Keratinocyte (primary cell): ENCODE measurements at regions not wholly inside any gene's neighbourhood (a gene's known extent, or its start where the extent isn't known, plus 50 kb on each side); places are given as distances from the start of the nearest gene placed in this dataset.

Experiments
- DNase-seq: peaks from one replicate; pipeline ENCODE4 v3.0.0-alpha.2; 2011; ENCODE audit warnings: low read depth, missing footprints, low spot score
- FAIRE-seq: peaks from 2 replicates; lab custom pipeline; 2011; peaks lifted over from hg19 to GRCh38; lab: Jason Lieb, UNC
- H2AFZ ChIP-seq: 2 replicates; pipeline ENCODE4 v1.6.0; 2012; ENCODE audit warnings: low read length, control low read depth, inconsistent platforms; ENCODE audit not compliant: control insufficient read depth
- H3K27ac ChIP-seq: 2 replicates; pipeline ENCODE4 v1.5.1; 2011; ENCODE audit warnings: low read length; ENCODE audit not compliant: control insufficient read depth, insufficient read depth
- H3K27me3 ChIP-seq: 3 replicates; pipeline ENCODE4 v1.6.0; 2011; ENCODE audit warnings: low read length; ENCODE audit not compliant: control insufficient read depth, insufficient read depth; ENCODE audit errors: extremely low read depth
- H3K36me3 ChIP-seq, 2 experiments: 2 replicates in 1 of 2; 3 replicates in 1 of 2; pipeline ENCODE4 v1.5.1; 2011; ENCODE audit warnings: low read length in 2 of 2, mild to moderate bottlenecking in 1 of 2; ENCODE audit not compliant: control insufficient read depth in 2 of 2, insufficient read depth in 2 of 2; ENCODE audit errors: extremely low read depth in 1 of 2
- H3K4me1 ChIP-seq: 3 replicates; pipeline ENCODE4 v1.5.1; 2011; ENCODE audit warnings: low read length; ENCODE audit not compliant: control insufficient read depth, insufficient read depth; ENCODE audit errors: extremely low read depth
- H3K4me2 ChIP-seq: 3 replicates; pipeline ENCODE4 v1.6.0; 2011; ENCODE audit warnings: low read depth, low read length; ENCODE audit not compliant: control insufficient read depth, insufficient read depth; ENCODE audit errors: extremely low read depth
- H3K4me3 ChIP-seq, 3 experiments: fragments of 200-600 bp in 1 of 3; sonication (generic) in 1 of 3; 2 replicates in 2 of 3; 3 replicates in 1 of 3; pipeline ENCODE4 v1.5.1; 2011 to 2016; ENCODE audit warnings: low read length in 3 of 3, mild to moderate bottlenecking in 3 of 3, control low read depth in 2 of 3, inconsistent platforms in 1 of 3, low read depth in 1 of 3, mixed read lengths in 1 of 3, mixed run types in 1 of 3, moderate library complexity in 1 of 3; ENCODE audit not compliant: control insufficient read depth in 2 of 3, insufficient read depth in 2 of 3; ENCODE audit errors: extremely low read depth in 1 of 3
- H3K79me2 ChIP-seq: 2 replicates; pipeline ENCODE4 v1.6.0; 2012; ENCODE audit warnings: low read length; ENCODE audit not compliant: control insufficient read depth, insufficient read depth
- H3K9ac ChIP-seq: 3 replicates; pipeline ENCODE4 v1.6.0; 2011; ENCODE audit warnings: low read length; ENCODE audit not compliant: control insufficient read depth, insufficient read depth; ENCODE audit errors: extremely low read depth
- H3K9me1 ChIP-seq: 3 replicates; pipeline ENCODE4 v1.6.0; 2011; ENCODE audit warnings: low read length; ENCODE audit not compliant: control insufficient read depth, insufficient read depth; ENCODE audit errors: extremely low read depth
- H3K9me3 ChIP-seq: 2 replicates; pipeline ENCODE4 v1.5.1; 2012; ENCODE audit warnings: low read depth, low read length; ENCODE audit not compliant: control insufficient read depth
- H4K20me1 ChIP-seq: 3 replicates; pipeline ENCODE4 v1.6.0; 2011; ENCODE audit warnings: low read length; ENCODE audit not compliant: control insufficient read depth, insufficient read depth; ENCODE audit errors: extremely low read depth
- EZH2 ChIP-seq: IDR thresholded peaks from one replicate; pipeline ENCODE4 v1.6.1; 2012; ENCODE audit warnings: inconsistent platforms, mild to moderate bottlenecking, low read length, moderate library complexity
- dilution Hi-C: fragments of 300-500 bp; cut with MboI; formaldehyde crosslinking; loops from one replicate; pipeline ENCODE4 v1.7.0; 2020; ENCODE audit warnings: low sequenced_read_pairs; ENCODE audit not compliant: extremely low pct_ligation_motif_present
- TF ChIP-seq, protein P1 (sequence below), 3 experiments: IDR thresholded peaks in 1 of 3; conservative IDR thresholded peaks in 1 of 3; optimal IDR thresholded peaks in 1 of 3; 2 replicates in 2 of 3; 3 replicates in 1 of 3; pipeline versions ENCODE3 to v1.5.1; 2011; ENCODE audit warnings: low read length in 3 of 3, mild to moderate bottlenecking in 3 of 3, moderate library complexity in 2 of 3, control low read depth in 1 of 3, inconsistent platforms in 1 of 3; ENCODE audit not compliant: insufficient read depth in 2 of 3; ENCODE audit errors: extremely low read depth in 1 of 3

DNA sequence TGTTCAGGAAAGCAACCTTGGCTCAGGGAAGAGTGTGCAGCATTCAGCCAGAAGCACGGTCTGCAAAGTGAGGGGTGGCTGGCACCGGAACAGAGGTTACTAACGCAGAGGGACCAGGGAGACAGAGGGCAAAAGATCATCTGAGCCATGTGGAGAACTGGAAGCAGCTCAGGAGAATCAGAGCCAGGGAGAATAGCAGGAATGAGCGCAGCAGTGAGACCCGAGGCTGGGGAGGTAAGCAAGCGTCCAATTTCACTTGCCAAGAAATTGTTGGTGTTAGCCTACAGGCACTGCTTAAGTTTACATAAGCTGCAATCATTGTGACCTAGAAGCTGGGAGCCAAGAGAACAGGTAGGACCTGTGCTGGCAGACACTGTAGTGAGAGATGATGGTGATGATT is 372.6 kb upstream of the POU3F3 start:
- no peak overlapping the region for H3K4me3 ChIP-seq
- TF ChIP-seq, protein P1, sequence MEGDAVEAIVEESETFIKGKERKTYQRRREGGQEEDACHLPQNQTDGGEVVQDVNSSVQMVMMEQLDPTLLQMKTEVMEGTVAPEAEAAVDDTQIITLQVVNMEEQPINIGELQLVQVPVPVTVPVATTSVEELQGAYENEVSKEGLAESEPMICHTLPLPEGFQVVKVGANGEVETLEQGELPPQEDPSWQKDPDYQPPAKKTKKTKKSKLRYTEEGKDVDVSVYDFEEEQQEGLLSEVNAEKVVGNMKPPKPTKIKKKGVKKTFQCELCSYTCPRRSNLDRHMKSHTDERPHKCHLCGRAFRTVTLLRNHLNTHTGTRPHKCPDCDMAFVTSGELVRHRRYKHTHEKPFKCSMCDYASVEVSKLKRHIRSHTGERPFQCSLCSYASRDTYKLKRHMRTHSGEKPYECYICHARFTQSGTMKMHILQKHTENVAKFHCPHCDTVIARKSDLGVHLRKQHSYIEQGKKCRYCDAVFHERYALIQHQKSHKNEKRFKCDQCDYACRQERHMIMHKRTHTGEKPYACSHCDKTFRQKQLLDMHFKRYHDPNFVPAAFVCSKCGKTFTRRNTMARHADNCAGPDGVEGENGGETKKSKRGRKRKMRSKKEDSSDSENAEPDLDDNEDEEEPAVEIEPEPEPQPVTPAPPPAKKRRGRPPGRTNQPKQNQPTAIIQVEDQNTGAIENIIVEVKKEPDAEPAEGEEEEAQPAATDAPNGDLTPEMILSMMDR (optimal IDR thresholded peaks at IDR 0.05 in 1 of 3, IDR thresholded peaks at IDR 0.05 in 1 of 3, conservative IDR thresholded peaks at IDR 0.05 in 1 of 3; ENCODE audit: extremely low read depth in 1 of 3, insufficient read depth in 2 of 3, low read length in 3 of 3), result no peak
- TF ChIP-seq EZH2, result no peak
- no peaks in the 10 kb centered on the region for H3K27me3 ChIP-seq
- no peak overlapping the region for H3K9ac ChIP-seq
- dilution Hi-C loops, result no loop called here
- no peak overlapping the region for H3K4me2 ChIP-seq
- no peaks in the 10 kb centered on the region for H3K79me2 ChIP-seq
- H3K36me3 ChIP-seq, result no peaks in the 10 kb centered on the region
- H3K27ac ChIP-seq, result no peak overlapping the region
- H2AFZ ChIP-seq, result no peak overlapping the region
- no peaks in the 10 kb centered on the region for H3K4me1 ChIP-seq
- H3K9me3 ChIP-seq, result no peaks in the 10 kb centered on the region
- no peaks in the 10 kb centered on the region for H3K9me1 ChIP-seq
- no peak for FAIRE-seq
- H4K20me1 ChIP-seq, result no peaks in the 10 kb centered on the region
- DNase-seq, result no peak

DNA sequence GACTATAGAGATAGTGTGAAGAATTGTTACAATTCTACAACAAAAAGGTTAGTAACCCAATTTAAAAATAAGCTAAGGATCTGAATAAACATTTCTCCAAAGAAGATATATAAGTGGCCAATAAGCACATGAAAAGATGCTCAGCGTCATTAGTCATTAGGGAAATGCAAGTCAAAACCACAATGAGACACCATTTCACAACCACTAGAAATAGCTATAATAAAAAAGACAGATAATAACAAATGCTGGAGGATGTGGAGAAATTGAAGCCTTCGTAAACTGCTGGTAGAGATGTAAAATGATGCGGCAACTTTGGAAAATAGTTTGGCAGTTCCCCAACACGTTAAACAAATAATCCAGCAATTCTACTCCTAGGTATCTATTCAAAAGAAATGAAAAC is 366.5 kb upstream of the POU3F3 start:
- Histone ChIP-seq H3K4me1 (no peaks in the 10 kb centered on the region), H4K20me1 (no peaks in the 10 kb centered on the region), H3K27me3 (no peaks in the 10 kb centered on the region), H2AFZ (no peak overlapping the region), H3K9me1 (no peaks in the 10 kb centered on the region), H3K27ac (no peak overlapping the region), H3K79me2 (no peaks in the 10 kb centered on the region), H3K36me3 (no peaks in the 10 kb centered on the region), H3K4me3 (no peak overlapping the region), H3K9me3 (no peaks in the 10 kb centered on the region), H3K9ac (no peak overlapping the region), H3K4me2 (no peak overlapping the region)
- TF ChIP-seq, protein P1 (optimal IDR thresholded peaks at IDR 0.05 in 1 of 3, IDR thresholded peaks at IDR 0.05 in 1 of 3, conservative IDR thresholded peaks at IDR 0.05 in 1 of 3; ENCODE audit: extremely low read depth in 1 of 3, insufficient read depth in 2 of 3, low read length in 3 of 3), result no peak
- no peak for TF ChIP-seq EZH2
- DNase-seq, result no peak
- dilution Hi-C loops, result no loop called here
- no peak for FAIRE-seq
